ENCODE measurements at regions not wholly inside any gene's neighbourhood (a gene's known extent, or its start where the extent isn't known, plus 50 kb on each side); places are given as distances from the start of the nearest gene placed in this dataset.

- DNase-seq (ENCODE audit: low read depth in 2 of 2) = no peak
Observed at GRCh38 chr13:39100996-39101738, 62.9 kb downstream of the NHLRC3 start.

- no peak for DNase-seq (ENCODE audit: low read depth in 2 of 2)
Observed at GRCh38 chr13:39102981-39103490, 64.8 kb downstream of the NHLRC3 start.

GRCh38 chr13:39105110-39105509 is 66.9 kb downstream of the NHLRC3 start:
- no peak for DNase-seq (ENCODE audit: low read depth in 2 of 2)

- DNase-seq (ENCODE audit: low read depth in 2 of 2) = no peak
Observed at GRCh38 chr13:39106216-39107005, 68.2 kb downstream of the NHLRC3 start.

GRCh38 chr13:39107561-39107960 is 69.3 kb downstream of the NHLRC3 start:
- DNase-seq (ENCODE audit: low read depth in 2 of 2) = no peak

- DNase-seq (ENCODE audit: low read depth in 2 of 2) = no peak
Observed at GRCh38 chr13:39108783-39109182, 70.5 kb downstream of the NHLRC3 start.

- DNase-seq (ENCODE audit: low read depth in 2 of 2) = no peak
Observed at GRCh38 chr13:39110518-39111097, 72.4 kb downstream of the NHLRC3 start.

- DNase-seq (ENCODE audit: low read depth in 2 of 2) = no peak
Observed at GRCh38 chr13:39111145-39111544, 72.9 kb downstream of the NHLRC3 start.

- no peak for DNase-seq (ENCODE audit: low read depth in 2 of 2)
Observed at GRCh38 chr13:39119422-39119821, 81.2 kb downstream of the NHLRC3 start.

GRCh38 chr13:39123578-39123977 is 85.3 kb downstream of the NHLRC3 start:
- DNase-seq (ENCODE audit: low read depth in 2 of 2) = no peak

GRCh38 chr13:39129213-39129612 is 91.0 kb downstream of the NHLRC3 start:
- DNase-seq (ENCODE audit: low read depth in 2 of 2) = no peak

GRCh38 chr13:39130301-39130700 is 92.0 kb downstream of the NHLRC3 start:
- no peak for DNase-seq (ENCODE audit: low read depth in 2 of 2)

- no peak for DNase-seq (ENCODE audit: low read depth in 2 of 2)
Observed at GRCh38 chr13:39132286-39133230, 94.3 kb downstream of the NHLRC3 start.

GRCh38 chr13:39133781-39134180 is 95.5 kb downstream of the NHLRC3 start:
- no peak for DNase-seq (ENCODE audit: low read depth in 2 of 2)

GRCh38 chr13:39134574-39134973 is 96.3 kb downstream of the NHLRC3 start:
- no peak for DNase-seq (ENCODE audit: low read depth in 2 of 2)

GRCh38 chr13:39144391-39144790 is 106.1 kb downstream of the NHLRC3 start:
- DNase-seq (ENCODE audit: low read depth in 2 of 2) = no peak

GRCh38 chr13:39144941-39145533 is 106.8 kb downstream of the NHLRC3 start:
- DNase-seq (ENCODE audit: low read depth in 2 of 2) = peak in 1 of 2 donors; percentile 3

GRCh38 chr13:39148513-39148961 is 110.3 kb downstream of the NHLRC3 start:
- DNase-seq (ENCODE audit: low read depth in 2 of 2) = no peak

- DNase-seq (ENCODE audit: low read depth in 2 of 2) = no peak
Observed at GRCh38 chr13:39149896-39150295, 111.6 kb downstream of the NHLRC3 start.

- DNase-seq (ENCODE audit: low read depth in 2 of 2) = no peak
Observed at GRCh38 chr13:39154041-39154440, 115.8 kb downstream of the NHLRC3 start.

GRCh38 chr13:39159393-39159792 is 121.1 kb downstream of the NHLRC3 start:
- no peak for DNase-seq (ENCODE audit: low read depth in 2 of 2)
